ENCODE measurements at regions not wholly inside any gene's neighbourhood (a gene's known extent, or its start where the extent isn't known, plus 50 kb on each side); places are given as distances from the start of the nearest gene placed in this dataset.
A peak's percentile ranks its signal among the peaks of the same experiment; 100 is the strongest.

DNA sequence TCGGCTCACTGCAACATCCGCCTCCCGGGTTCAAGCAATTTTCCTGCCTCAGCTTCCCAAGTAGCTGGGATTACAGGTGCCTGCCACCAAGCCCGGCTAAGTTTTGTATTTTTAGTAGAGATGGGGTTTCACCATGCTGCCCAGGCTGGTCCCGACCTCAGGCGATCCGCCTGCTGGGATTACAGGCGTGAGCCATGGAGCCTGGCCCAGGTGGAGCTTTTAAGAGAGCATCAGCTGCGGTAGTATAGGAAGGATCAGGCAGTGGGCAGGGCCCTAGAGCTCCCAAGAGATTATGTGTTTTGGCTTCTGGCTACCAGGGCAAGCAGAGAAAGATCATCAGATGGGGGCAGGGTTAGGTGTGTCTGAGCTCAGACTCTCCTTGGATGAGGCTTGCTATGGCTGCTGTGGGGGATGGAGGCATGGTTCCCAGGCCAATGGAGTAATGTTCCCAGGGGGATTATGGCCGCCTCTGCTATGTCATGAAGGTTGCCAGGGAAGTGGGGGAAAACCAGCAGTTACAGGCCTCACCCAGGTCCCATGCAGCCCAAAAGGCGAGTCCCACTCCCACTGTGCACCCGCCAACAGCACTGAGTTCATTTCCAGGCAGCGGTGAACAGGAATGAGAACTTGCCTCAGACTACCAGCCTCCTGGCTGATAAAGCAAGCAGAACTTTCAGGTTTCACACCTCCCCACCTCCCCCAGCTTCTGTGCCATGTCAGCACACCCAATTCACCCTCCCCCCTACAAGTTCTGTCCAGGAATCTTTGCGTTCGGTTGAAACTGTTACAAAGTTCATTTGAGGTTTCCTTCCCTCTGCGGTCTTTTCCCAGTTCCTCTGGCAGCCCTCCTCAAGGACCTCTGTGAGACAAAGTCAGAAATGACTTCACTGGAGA, 507.6 kb downstream of the SPATA31D1 start:
- DNase-seq (ENCODE audit: low read depth, low spot score): no peak

DNA sequence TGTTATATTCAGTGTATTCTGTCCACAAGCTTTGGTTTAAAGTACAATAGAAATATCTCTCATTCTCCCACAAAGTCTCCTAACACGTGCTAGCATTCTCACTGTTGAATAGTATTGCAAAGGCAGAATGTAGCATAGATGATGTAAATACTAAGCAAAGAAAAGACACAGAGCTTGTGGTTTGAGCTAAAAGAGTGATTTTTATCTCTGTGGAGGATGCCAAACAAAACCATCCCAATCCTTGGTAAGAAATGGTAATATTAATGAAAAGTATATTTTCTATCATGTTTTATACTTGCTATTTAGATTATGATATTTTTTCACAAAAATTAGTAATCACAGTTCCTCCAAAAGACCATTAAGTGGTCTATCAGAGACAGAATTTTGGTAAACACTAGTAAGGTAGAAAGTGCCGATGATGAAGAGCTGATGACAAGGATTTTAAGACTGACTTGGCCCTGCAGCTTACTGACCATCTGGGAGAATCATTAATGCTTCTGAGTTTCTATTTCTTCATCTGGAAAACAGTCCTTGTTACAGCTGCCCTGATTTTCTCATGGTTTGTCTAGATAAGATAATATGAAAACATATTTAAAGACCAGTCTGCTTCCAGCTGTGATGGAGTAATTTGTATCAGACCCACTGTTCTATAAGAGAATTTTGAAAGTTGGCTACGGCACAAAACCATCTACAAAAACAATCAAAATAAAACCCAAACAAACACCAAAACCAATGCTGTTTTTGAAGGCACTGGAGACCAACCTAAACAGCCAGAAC, 510.2 kb downstream of the SPATA31D1 start:
- no peak for DNase-seq (ENCODE audit: low read depth, low spot score)

DNA sequence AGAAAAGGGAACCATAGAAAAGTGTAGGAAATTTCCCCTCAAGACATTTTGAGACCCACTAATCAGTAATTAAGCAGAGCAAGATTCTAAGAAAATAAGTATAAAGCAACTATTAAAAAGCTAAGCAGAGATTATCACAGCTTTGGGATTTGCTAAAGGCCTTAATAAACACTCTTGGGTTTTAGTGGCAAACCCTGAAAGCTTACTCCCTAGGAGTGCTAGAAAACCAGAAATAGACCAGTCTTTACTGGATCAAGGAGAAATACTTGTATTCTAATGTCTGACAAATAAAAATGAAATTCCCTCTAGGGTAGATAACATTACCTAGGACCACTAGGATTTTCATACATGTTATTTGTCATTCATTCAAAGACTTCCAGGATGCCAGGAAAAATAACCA, 510.8 kb downstream of the SPATA31D1 start:
- DNase-seq (ENCODE audit: low read depth, low spot score): no peak

DNA sequence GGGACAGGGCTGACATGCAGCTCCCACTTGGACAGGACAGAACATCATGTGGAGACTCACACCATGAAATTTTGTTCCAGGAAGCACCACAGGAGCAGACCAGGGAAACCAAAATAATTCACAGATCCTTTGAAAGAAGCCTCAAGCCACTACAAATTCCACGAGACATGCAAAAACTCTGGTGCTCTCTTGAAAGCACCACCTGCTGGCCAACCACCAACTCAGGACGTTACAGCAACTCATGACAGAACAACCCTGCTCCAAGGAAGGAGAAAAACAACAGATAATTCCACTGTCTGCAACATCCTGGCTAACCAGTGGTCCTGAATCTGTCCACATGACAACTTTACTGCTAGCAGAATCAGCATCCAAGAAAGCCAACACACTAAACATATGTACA, 516.0 kb downstream of the SPATA31D1 start:
- peak; percentile 20 for DNase-seq (ENCODE audit: low read depth, low spot score)

DNA sequence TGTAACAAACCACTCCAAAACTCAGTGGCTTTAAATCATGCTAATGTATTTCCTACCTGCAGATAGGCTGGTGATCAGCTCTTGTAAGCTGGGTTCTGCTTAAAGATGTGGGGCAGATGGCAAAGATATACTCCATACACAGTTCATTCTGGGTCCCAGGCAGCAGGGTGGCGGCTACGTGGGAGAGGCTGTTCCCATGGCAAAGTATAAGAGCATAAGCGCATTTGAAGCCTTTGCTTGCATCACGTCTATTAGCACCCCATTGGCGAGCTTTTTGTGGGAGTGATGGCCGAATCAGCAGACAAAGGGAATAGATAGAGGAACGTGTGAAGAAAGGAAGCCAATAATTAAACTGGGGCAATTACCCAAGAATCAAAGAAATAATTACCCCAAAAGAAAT, 523.1 kb downstream of the SPATA31D1 start:
- no peak for DNase-seq (ENCODE audit: low read depth, low spot score)

DNA sequence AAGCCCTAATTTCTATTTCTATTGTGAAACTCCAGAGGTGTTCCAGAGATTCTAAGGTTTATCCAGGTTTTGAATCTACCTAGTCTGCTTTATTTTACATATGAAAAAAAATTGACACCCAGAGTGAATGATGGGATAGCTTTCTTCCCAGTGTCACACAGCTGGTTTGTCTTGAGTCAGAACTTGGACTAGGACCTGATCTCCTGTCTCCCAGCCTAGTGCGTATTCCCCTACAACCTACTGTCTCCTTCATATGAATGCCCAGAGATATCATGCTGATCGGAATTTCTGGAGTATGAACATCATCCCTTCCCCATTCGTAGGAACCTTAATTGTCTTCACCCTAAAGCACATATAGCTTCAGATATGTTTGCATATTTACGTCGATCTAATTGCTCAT, 524.2 kb downstream of the SPATA31D1 start:
- no peak for DNase-seq (ENCODE audit: low read depth, low spot score)

DNA sequence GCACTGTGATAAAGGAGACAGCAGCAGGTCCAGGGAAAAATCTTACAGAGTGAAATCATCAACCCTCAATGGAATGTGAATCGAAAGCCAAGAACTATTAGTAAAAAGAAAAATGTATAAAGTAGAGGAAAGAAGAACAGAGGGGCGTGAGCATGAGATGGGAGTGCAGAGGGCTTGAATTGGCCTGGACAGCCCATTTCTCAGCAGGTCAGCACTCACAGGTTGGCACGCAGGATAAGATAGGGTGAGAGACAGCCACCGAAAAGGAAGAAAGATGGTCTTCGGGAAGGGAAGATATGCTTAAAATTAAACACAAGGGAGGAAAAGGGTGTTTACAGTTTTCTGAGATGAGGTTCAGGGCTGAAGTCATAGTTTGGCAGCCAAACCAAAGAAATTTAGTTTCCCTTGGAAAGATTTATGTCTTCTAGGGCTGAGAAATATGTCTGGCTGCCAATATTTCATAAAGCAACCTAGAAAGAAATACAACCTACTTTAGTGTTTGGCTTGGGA, 524.7 kb downstream of the SPATA31D1 start:
- no peak for DNase-seq (ENCODE audit: low read depth, low spot score)

DNA sequence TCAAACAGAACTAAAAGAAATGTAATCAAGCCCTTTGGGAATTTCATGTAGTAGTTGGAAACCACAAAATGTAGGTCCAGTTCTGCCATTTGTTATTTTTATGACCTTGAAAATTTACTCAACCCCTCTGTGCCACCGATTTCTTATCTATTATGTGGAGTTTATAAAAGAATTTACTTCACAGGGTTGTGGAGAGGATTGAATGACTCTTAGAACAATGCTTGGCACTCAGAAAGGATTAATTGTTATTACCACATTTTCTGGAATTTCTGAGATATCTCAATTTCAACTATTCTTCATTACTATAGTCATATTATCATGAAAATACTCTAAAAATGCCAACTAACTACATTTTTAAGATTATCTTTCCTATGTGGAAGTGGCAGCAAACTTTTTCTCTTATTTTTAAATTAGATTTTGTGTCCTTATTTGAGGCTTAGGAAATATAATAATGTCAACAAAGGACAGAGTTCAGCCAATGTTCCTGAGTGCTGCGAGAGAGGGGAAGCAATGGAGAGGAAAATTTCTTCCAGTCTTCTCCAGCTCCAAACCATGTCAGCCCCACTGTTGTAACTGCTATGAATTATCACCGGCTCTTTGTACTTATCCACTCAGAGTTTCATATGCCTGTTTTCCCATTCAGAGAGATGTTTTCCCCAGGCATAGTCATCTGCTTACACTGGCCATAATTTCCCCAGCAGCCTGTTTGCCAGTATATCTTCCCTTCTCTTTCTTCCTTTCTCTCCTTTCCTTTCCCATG, 525.6 kb downstream of the SPATA31D1 start:
- no peak for DNase-seq (ENCODE audit: low read depth, low spot score)

DNA sequence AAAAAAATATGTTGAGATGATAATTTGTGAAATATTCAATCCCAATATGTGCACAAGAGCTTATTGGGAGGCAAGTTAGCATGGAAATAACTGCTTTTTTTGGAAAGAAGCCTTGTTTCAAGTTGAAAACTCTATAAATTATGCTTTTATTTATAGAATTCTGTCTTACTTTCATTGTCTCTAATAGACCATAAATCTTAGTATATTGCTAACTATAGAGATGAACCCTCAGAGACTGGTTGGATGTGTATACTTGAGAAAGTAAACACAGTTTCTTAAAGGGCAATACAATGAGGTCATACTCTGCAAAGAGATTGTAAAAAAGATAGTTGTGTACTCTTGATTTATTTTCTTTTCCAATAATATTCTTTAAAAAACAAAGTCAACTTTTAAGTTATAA, 530.3 kb downstream of the SPATA31D1 start:
- no peak for DNase-seq (ENCODE audit: low read depth, low spot score)

DNA sequence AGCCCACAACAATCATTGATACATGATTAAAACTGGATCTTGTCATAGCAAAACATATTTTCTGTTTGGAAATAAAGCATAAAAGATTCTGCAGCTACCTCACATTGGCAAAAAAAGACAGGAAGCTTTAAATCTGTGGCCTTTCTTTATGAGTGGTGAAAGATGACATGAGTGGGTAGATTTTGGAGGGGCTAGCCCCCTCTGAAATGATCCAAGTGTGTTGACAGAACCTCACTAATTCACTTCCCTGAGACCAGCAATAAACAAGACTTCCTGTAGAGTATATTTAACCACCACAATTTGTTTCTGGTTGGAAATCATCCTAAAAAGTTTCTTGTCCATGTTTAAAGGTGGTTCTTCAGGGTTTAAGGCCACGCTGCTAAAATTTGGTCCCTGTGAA, 530.8 kb downstream of the SPATA31D1 start:
- no peak for DNase-seq (ENCODE audit: low read depth, low spot score)

DNA sequence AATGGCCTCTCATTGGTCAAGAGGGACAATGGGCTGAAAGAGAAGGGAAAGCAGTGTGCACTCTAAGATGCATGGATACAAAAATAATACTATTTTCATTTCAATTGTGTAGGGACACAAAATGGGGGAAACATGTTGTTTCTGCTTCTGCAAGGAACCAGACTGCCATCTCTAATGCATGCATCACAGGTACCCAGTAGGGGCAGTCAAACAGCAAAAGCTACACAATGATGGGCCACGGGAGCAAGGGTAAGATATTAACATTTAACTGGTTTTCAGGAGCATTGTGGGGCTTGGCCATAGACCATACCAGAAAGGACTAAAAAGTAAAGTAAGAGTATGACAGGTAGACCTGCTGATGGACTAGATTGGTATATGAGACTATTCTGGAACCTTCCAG, 535.8 kb downstream of the SPATA31D1 start:
- DNase-seq (ENCODE audit: low read depth, low spot score): no peak

DNA sequence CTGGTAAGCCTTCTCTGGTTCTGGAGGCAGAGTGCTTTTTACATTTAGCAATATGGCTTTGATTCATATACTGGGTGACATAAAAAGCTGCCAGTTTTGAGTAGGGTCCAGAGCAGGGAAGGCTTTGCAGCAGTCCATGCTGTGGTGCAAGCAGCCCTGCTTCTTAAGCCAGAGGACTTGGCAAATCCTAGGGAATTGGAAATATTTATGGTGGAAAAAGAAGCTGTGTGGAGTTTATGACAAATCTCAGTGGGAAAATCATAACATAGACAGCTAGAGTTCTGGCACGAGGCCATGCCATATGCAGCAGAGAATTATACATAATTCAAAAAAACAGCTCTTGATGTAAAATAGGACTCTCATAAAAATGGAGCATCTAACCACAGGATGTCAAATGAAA, 536.4 kb downstream of the RASEF start:
- no peak for DNase-seq (ENCODE audit: low read depth, low spot score)

DNA sequence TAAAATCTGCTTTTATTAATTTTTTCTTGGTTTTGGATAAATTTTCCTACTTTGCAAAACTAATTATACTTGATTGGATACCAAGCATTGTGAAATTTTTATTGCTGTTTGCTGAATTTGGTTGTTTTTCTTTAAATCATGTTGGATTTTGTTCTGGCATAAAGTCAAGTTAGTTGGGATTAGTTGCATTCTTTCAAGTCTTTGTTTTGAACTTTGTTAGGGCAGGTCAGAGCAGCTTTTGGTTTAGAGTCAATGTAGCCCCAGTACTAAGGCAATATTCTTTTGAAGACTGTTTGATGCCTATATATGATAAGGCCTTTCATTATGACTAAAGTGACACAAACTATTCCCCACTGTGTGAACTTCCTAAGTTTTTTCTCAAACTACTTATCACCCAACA, 531.1 kb downstream of the RASEF start:
- no peak for DNase-seq (ENCODE audit: low read depth, low spot score)

DNA sequence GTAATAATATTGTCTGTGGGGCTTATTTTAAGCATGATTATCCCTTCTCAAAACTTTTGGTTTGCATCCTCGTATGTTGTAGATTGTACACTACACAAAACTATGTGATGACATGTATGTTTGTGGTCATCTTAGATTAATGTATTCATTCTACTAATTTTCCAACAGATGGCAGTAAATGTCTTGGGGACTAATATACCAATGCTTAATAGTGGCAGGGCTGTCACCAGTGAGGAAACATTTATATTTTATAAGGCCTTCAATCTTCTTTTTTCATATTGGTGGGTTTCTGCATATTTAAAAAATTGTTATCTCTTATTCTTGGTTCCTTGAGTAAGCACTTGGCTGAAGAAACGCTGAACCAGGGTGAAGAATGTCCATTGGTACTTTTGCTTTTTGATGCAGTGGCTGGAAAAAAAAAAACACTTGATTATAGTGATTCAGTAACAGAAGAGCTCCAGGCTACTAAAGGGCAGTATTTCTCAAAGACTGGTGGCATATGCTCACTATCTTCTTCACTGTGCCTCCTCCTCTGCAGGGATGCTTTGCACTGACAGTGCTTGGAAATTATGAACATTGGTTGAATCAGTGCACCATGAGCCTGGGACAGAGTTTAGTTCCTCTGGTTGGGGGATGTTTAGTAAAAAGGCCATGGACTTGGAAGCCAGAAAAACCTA, 530.3 kb downstream of the RASEF start:
- no peak for DNase-seq (ENCODE audit: low read depth, low spot score)

DNA sequence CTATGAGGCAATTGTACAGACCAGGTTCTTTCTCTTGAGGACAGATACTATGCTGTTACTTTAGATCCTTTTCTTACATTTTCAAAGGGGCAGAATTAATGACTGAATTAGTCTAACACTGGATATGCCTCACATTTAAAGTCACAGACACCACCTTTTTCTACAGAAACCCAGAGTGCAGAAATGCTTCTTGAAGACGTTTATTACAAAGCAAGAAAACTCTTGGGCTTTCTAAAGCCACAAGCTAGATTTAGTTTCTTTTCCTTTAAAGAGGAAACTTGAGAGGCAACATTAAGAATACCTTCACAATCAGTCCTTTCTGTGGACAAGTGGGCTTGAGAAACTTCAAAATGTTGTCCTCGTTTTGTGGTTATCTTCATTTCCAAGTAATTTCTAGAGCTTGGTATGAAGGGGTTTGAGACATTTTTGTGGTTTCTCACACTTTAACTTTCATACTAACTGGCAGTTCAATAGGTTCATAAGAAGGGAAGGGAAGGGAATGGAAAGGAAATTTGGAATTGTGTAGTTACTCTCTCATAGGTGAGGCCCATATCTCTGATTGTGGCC, 527.4 kb downstream of the RASEF start:
- no peak for DNase-seq (ENCODE audit: low read depth, low spot score)

DNA sequence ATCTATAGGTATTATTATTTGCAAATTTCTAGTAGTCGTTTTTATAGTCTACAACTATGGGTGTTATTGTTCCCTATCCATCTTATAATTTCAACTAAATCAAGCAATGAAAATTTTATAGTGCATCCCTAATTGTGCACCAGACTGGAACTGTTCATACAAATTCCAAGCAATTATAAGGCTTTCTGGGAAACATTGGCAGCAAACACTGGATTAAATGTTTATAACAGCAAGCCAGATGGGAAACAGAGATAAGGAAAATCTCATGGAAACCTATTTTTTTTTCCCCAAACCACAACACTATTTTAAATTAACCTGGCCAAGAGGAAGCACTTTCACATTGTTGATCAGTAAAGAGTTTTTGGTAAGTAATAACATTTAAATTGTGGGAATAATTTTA, 524.3 kb downstream of the RASEF start:
- no peak for DNase-seq (ENCODE audit: low read depth, low spot score)

DNA sequence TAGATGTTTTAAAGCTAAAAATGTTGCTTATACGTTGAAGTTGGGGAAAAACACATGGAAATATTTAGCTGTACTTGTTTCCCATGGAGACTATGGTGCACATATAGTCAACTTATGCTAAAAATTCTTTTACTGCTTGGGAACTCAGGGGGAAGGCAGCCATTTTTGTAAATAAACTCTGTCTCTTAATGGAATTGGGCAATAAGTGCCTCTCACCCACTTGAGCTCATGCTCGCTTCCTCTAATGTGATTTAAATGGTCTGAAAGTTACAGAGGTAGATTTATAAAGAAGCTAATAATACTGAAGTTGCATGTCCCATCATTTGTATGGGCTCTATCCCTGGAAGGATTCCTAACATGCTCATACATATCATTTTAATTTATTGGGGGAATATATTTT, 523.8 kb downstream of the RASEF start:
- no peak for DNase-seq (ENCODE audit: low read depth, low spot score)

DNA sequence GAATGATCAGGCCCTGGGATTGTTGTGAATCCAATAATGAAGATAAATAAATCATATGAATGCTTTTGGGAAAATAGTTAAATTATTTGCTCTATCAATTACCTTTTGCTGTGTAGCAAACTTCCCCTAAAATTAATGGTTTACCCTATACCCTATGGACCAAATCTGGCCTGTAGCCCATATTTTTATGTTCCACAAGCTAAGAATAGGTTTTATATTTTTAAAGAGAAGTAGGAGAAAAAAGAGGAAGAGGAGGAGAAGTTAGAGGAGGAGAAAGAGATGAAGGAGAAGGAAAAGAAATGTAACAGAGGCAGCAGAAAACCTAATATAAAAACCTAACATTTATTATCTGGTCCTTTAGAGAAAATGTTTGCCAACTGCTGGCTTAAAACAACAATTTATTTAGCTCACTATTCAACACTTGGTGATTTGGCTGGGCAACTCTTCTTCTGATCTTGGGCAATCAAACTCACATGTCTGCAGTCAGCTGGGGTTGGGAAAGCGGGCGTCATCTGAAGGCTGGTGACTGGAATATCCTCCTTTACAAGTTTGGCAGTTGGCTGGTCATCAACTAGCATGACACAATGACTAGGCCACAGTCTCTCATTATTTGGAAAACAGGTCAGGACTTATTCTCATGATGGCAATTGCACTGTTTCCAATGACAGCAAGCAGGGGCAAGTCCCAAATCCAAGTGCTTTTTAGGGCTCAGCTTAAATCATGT, 522.9 kb downstream of the RASEF start:
- no peak for DNase-seq (ENCODE audit: low read depth, low spot score)

DNA sequence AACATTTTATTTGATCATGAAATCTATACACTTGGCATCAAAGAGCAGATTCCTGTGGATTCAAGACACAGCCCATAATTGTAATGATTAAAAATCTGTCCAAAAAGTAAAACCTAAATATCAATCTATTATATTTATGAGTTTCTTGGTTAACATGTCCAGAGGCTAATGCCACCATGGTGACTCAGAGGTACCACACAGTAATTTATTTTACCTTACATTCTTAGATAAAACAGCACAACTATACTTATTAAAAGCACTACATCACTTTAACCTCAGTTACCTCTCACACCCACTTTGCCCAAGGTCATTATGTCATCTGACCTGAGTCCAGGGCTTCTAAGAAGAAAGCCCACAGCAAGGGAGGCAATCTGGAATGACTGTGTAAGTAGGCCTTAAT, 519.2 kb downstream of the RASEF start:
- DNase-seq (ENCODE audit: low read depth, low spot score): no peak

DNA sequence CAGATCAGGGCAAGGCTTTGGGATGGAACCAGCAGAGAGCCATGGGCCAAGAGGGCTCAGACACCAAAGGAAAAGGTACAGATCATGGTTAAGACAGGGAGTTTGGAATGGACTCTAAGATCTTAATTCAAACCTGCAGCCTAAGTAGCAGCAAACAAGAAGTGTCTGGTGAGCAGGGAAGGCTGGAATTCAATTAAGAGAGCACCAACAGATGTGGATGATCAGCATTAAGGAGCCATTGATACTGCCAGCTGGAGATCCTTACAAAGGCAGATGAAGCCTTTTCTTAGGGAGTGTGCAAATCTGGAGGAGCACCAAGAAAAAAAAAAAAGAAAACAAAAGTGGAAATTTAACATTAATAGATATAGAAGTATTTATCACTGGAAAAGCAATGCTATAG, 516.8 kb downstream of the RASEF start:
- DNase-seq (ENCODE audit: low read depth, low spot score): peak; percentile 20

All from iPS DF 19.7 (cell line).